ENCODE measurements at regions not wholly inside any gene's neighbourhood (a gene's known extent, or its start where the extent isn't known, plus 50 kb on each side); places are given as distances from the start of the nearest gene placed in this dataset.

GRCh38 chr7:115349635-115350034, 427.7 kb downstream of the MDFIC start:
- Histone ChIP-seq H3K36me3 (no peaks in the 10 kb centered on the region), H3K27ac (no peak overlapping the region), H3K27me3 (ENCODE audit: insufficient read depth, low read depth, severe bottlenecking) (no peaks in the 10 kb centered on the region), H3K4me3 (ENCODE audit: low read depth, low read length) (no peak overlapping the region), H3K9me3 (ENCODE audit: severe bottlenecking) (no peaks in the 10 kb centered on the region)
- DNase-seq = no peak
- TF ChIP-seq CTCF (IDR thresholded peaks at IDR 0.05; ENCODE audit: low read depth, low read length) = no peak

GRCh38 chr7:115346685-115347084, 424.8 kb downstream of the MDFIC start:
- Histone ChIP-seq H3K27ac (no peak overlapping the region), H3K36me3 (no peaks in the 10 kb centered on the region), H3K9me3 (ENCODE audit: severe bottlenecking) (no peaks in the 10 kb centered on the region), H3K27me3 (ENCODE audit: insufficient read depth, low read depth, severe bottlenecking) (no peaks in the 10 kb centered on the region), H3K4me3 (ENCODE audit: low read depth, low read length) (no peak overlapping the region)
- no peak for TF ChIP-seq CTCF (IDR thresholded peaks at IDR 0.05; ENCODE audit: low read depth, low read length)
- DNase-seq = no peak

- Histone ChIP-seq H3K4me3 (ENCODE audit: low read depth, low read length) (no peak overlapping the region), H3K27ac (no peak overlapping the region), H3K27me3 (ENCODE audit: insufficient read depth, low read depth, severe bottlenecking) (no peaks in the 10 kb centered on the region), H3K36me3 (no peaks in the 10 kb centered on the region), H3K9me3 (ENCODE audit: severe bottlenecking) (no peaks in the 10 kb centered on the region)
- TF ChIP-seq CTCF (IDR thresholded peaks at IDR 0.05; ENCODE audit: low read depth, low read length) = no peak
- no peak for DNase-seq
These were observed 418.9 kb downstream of the MDFIC start for GRCh38 chr7:115340828-115341227.

GRCh38 chr7:115338016-115338415, 416.1 kb downstream of the MDFIC start:
- Histone ChIP-seq H3K36me3 (no peaks in the 10 kb centered on the region), H3K9me3 (ENCODE audit: severe bottlenecking) (no peaks in the 10 kb centered on the region), H3K4me3 (ENCODE audit: low read depth, low read length) (no peak overlapping the region), H3K27ac (no peak overlapping the region), H3K27me3 (ENCODE audit: insufficient read depth, low read depth, severe bottlenecking) (no peaks in the 10 kb centered on the region)
- no peak for TF ChIP-seq CTCF (IDR thresholded peaks at IDR 0.05; ENCODE audit: low read depth, low read length)
- DNase-seq = no peak

GRCh38 chr7:115332691-115333090, 410.8 kb downstream of the MDFIC start:
- Histone ChIP-seq H3K4me3 (ENCODE audit: low read depth, low read length) (no peak overlapping the region), H3K9me3 (ENCODE audit: severe bottlenecking) (no peaks in the 10 kb centered on the region), H3K27ac (no peak overlapping the region), H3K27me3 (ENCODE audit: insufficient read depth, low read depth, severe bottlenecking) (no peaks in the 10 kb centered on the region), H3K36me3 (no peaks in the 10 kb centered on the region)
- no peak for DNase-seq
- TF ChIP-seq CTCF (IDR thresholded peaks at IDR 0.05; ENCODE audit: low read depth, low read length) = no peak

GRCh38 chr7:115329006-115329405, 407.1 kb downstream of the MDFIC start:
- H3K27me3 ChIP-seq (ENCODE audit: insufficient read depth, low read depth, severe bottlenecking) = no peaks in the 10 kb centered on the region
- H3K4me3 ChIP-seq (ENCODE audit: low read depth, low read length) = no peak overlapping the region
- no peak for TF ChIP-seq CTCF (IDR thresholded peaks at IDR 0.05; ENCODE audit: low read depth, low read length)
- no peak overlapping the region for H3K27ac ChIP-seq
- DNase-seq = no peak
- no peaks in the 10 kb centered on the region for H3K9me3 ChIP-seq (ENCODE audit: severe bottlenecking)
- H3K36me3 ChIP-seq = no peaks in the 10 kb centered on the region

All from WERI-Rb-1 (cell line).